K562 (cell line): ENCODE measurements at regions not wholly inside any gene's neighbourhood (a gene's known extent, or its start where the extent isn't known, plus 50 kb on each side); places are given as distances from the start of the nearest gene placed in this dataset.

ENCODE experiments used
- ATAC-seq: fragments of 200-7000 bp; cut with Tn5 transposase; 3 replicates; pipeline ENCODE4 v1.9.1; 2020; ENCODE audit warnings: moderate library complexity
- BruUV-seq: library from RNA; stranded (reverse); fragments of 400-500 nt; replicated peaks from 2 replicates; lab custom pipeline; 2021; lab: Mats Ljungman, UMichigan
- CTCF ChIA-PET: fragments of 300-600 bp; formaldehyde crosslinking; extraction: SDS; loops from one replicate; lab custom pipeline; 2021; ENCODE audit warnings: low intra/inter-chr PET ratio; lab: Yijun Ruan, JAX
- POLR2A ChIA-PET: fragments of 300-600, 350-650 bp; sonication (Branson Sonifier 250); formaldehyde crosslinking; extraction: SDS; loops from one replicate; lab custom pipeline; 2021; ENCODE audit warnings: antibody characterized with exemption, inconsistent platforms; lab: Yijun Ruan, JAX
- DNase-seq, 4 experiments: peaks; one replicate each; pipeline versions ENCODE4 v3.0.0 to v3.0.0-alpha.2; 2011 to 2018; ENCODE audit warnings: low spot score in 3 of 4, mixed read lengths in 3 of 4; ENCODE audit errors: extremely low read depth in 1 of 4
- FAIRE-seq: peaks from 2 replicates; lab custom pipeline; 2011; peaks lifted over from hg19 to GRCh38; lab: Jason Lieb, UNC
- H2AFZ ChIP-seq: 2 replicates; pipeline ENCODE4 v1.6.0; 2011; ENCODE audit warnings: low read depth, low read length, control low read depth, inconsistent platforms
- H3K27ac ChIP-seq: fragments of 200-600 bp; 3 replicates; pipeline ENCODE4 v1.8.0; 2011; ENCODE audit warnings: low read depth, mild to moderate bottlenecking, control low read depth, inconsistent platforms, low read length, moderate library complexity, mixed read lengths; ENCODE audit errors: extremely low read depth
- H3K27me3 ChIP-seq, 2 experiments: fragments of 300-600 bp in 1 of 2; 2 replicates in 1 of 2; 3 replicates in 1 of 2; pipeline versions ENCODE4 v1.6.0 to v1.8.0; 2011; ENCODE audit warnings: inconsistent platforms in 2 of 2, low read length in 2 of 2, mild to moderate bottlenecking in 1 of 2, mixed read lengths in 1 of 2, moderate library complexity in 1 of 2; ENCODE audit not compliant: control insufficient read depth in 2 of 2, insufficient read depth in 2 of 2
- H3K36me3 ChIP-seq: fragments of 300-600 bp; 3 replicates; pipeline ENCODE4 v1.8.0; 2011; ENCODE audit warnings: mild to moderate bottlenecking, low read length, inconsistent platforms; ENCODE audit not compliant: control insufficient read depth, insufficient read depth
- H3K4me1 ChIP-seq, 2 experiments: fragments of 200-600 bp in 1 of 2; replicated peaks in 1 of 2; 2 replicates in 1 of 2; 3 replicates in 1 of 2; pipeline versions ENCODE4 v1.5.1 to v1.8.0; 2011; ENCODE audit warnings: inconsistent platforms in 2 of 2, low read length in 2 of 2, mild to moderate bottlenecking in 1 of 2, mixed read lengths in 1 of 2, moderate library complexity in 1 of 2; ENCODE audit not compliant: control insufficient read depth in 2 of 2, insufficient read depth in 2 of 2
- H3K4me2 ChIP-seq: 2 replicates; pipeline ENCODE4 v1.6.1; 2011; ENCODE audit warnings: low read length, control low read depth, inconsistent platforms, mixed read lengths; ENCODE audit not compliant: insufficient read depth
- H3K4me3 ChIP-seq: fragments of 200-600 bp; sonication (generic), shearing (Covaris generic); 2 replicates; pipeline ENCODE4 v1.5.1; 2016; ENCODE audit warnings: control low read depth, inconsistent platforms
- H3K79me2 ChIP-seq: fragments of 200-600 bp; 3 replicates; pipeline ENCODE4 v1.8.0; 2011; ENCODE audit warnings: low read length, inconsistent platforms; ENCODE audit not compliant: control insufficient read depth, insufficient read depth
- H3K9ac ChIP-seq, 2 experiments: 2 replicates each; pipeline versions ENCODE4 v1.6.0 to v1.6.1; 2011; ENCODE audit warnings: low read depth in 2 of 2, low read length in 2 of 2, control low read depth in 1 of 2, inconsistent platforms in 1 of 2, mild to moderate bottlenecking in 1 of 2, mixed read lengths in 1 of 2; ENCODE audit not compliant: insufficient read depth in 1 of 2
- H3K9me1 ChIP-seq: one replicate; pipeline ENCODE4 v1.6.0; 2011; ENCODE audit warnings: inconsistent platforms, mild to moderate bottlenecking, low read length, moderate library complexity; ENCODE audit not compliant: control insufficient read depth, insufficient read depth
- H3K9me3 ChIP-seq: replicated peaks from 2 replicates; pipeline ENCODE4 v1.5.1; 2011; ENCODE audit warnings: low read depth, low read length, inconsistent platforms; ENCODE audit not compliant: control insufficient read depth, insufficient read depth
- H4K20me1 ChIP-seq: replicated peaks from 2 replicates; pipeline ENCODE4 v1.6.1; 2011; ENCODE audit warnings: low read length, inconsistent platforms, mixed read lengths; ENCODE audit not compliant: control insufficient read depth, insufficient read depth
- ARID3B ChIP-seq: fragments of 250-450 bp; sonication (Bioruptor Pico); IDR thresholded peaks from 2 replicates; pipeline ENCODE4 v1.4.0; 2020; ENCODE audit warnings: borderline replicate concordance
- ATF3 ChIP-seq, 2 experiments: fragments of 450-650 bp in 1 of 2; sonication (generic) in 1 of 2; formaldehyde crosslinking in 1 of 2; IDR thresholded peaks in 1 of 2; conservative IDR thresholded peaks in 1 of 2; 2 replicates each; pipeline versions ENCODE4 v1.6.1 to v1.8.1; 2016 to 2023; ENCODE audit warnings: mild to moderate bottlenecking in 2 of 2, moderate library complexity in 2 of 2, inconsistent platforms in 1 of 2, missing genetic modification reagents in 1 of 2
- ATF7 ChIP-seq: fragments of 450-650 bp; IDR thresholded peaks from 2 replicates; pipeline ENCODE4 v1.7.1; 2014; ENCODE audit warnings: mild to moderate bottlenecking, moderate library complexity
- CCNT2 ChIP-seq: IDR thresholded peaks from 2 replicates; pipeline ENCODE4 v1.6.1; 2011; ENCODE audit warnings: borderline replicate concordance, low read depth, mild to moderate bottlenecking, moderate library complexity, mixed read lengths, low read length; ENCODE audit not compliant: insufficient read length; ENCODE audit errors: extremely low read depth
- DACH1 ChIP-seq: fragments of 450-650 bp; IDR thresholded peaks from 2 replicates; pipeline ENCODE4 v1.6.1; 2018; ENCODE audit not compliant: partially characterized antibody
- ELF2 ChIP-seq: fragments of 250-450 bp; sonication (Bioruptor Pico); IDR thresholded peaks from 2 replicates; pipeline ENCODE4 v1.5.0; 2021; ENCODE audit warnings: mild to moderate bottlenecking
- KDM4B ChIP-seq, 2 experiments: fragments of 450-650 bp in 1 of 2; sonication (generic) in 1 of 2; IDR thresholded peaks; 2 replicates each; pipeline ENCODE4 v1.6.1; 2016 to 2017; ENCODE audit warnings: borderline replicate concordance in 2 of 2, antibody characterized with exemption in 1 of 2, low read depth in 1 of 2, mild to moderate bottlenecking in 1 of 2
- KDM5B ChIP-seq: fragments of 200-600 bp; sonication (generic); IDR thresholded peaks from 2 replicates; pipeline ENCODE4 v1.6.1; 2012; ENCODE audit warnings: low read depth, mild to moderate bottlenecking, moderate library complexity, low read length, control low read depth, inconsistent platforms; ENCODE audit not compliant: insufficient replicate concordance
- PATZ1 ChIP-seq: fragments of 250-450 bp; sonication (Bioruptor Pico); IDR thresholded peaks from 2 replicates; pipeline ENCODE4 v1.5.0; 2020; ENCODE audit warnings: mild to moderate bottlenecking, borderline replicate concordance
- SMAD4 ChIP-seq: fragments of 250-450 bp; sonication (Bioruptor Pico); conservative IDR thresholded peaks from 2 replicates; pipeline ENCODE4 v1.8.0; 2021; ENCODE audit warnings: inconsistent platforms, mild to moderate bottlenecking, moderate library complexity
- ZNF146 ChIP-seq: IDR thresholded peaks from one replicate; pipeline ENCODE4 v1.6.1; 2018; ENCODE audit warnings: missing compliant biosample characterization; ENCODE audit not compliant: unreplicated experiment
- ZNF584 ChIP-seq: fragments of 200-800 bp; sonication (Bioruptor generic); IDR thresholded peaks from 2 replicates; pipeline ENCODE4 v1.6.1; 2016; ENCODE audit warnings: low read depth, mild to moderate bottlenecking, missing genetic modification characterization, missing compliant biosample characterization
- WGBS: fragments of 100-300 bp; shearing (Covaris generic); methylation state at CpG from one replicate; pipeline ENCODE4 v1.1.6; 2016; ENCODE audit warnings: low coverage, mixed read lengths; ENCODE audit not compliant: insufficient coverage; ENCODE audit errors: missing lambda C conversion rate; 5-methylcytosine and 5-hydroxymethylcytosine counted together
- in situ Hi-C: fragments of 300-500 bp; cut with MboI; formaldehyde crosslinking; loops from 4 replicates; pipeline ENCODE4 v1.15.0; 2018; ENCODE audit warnings: inconsistent platforms, mixed read lengths
- intact Hi-C: fragments of 100-400 bp; cut with micrococcal nuclease; formaldehyde crosslinking; loops from 2 replicates; pipeline ENCODE4 v1.14.2; 2022

- in situ Hi-C loops: loop anchor here (5.0 kb wide), 1 partner anchor 129 kb away; no protein-coding TSS in a partner anchor
- FAIRE-seq (no peak), DNase-seq (no peak), ATAC-seq (no peak)
- Histone ChIP-seq H3K4me2 (no peak overlapping the region), H2AFZ (no peak overlapping the region), H3K36me3 (no peaks in the 10 kb centered on the region), H3K79me2 (no peaks in the 10 kb centered on the region), H3K27ac (no peak overlapping the region), H3K4me3 (no peak overlapping the region), H3K9me1 (no peaks in the 10 kb centered on the region), H3K9me3 (no peaks in the 10 kb centered on the region), H3K27me3 (no peaks in the 10 kb centered on the region), H3K9ac (no peak overlapping the region), H4K20me1 (no peaks in the 10 kb centered on the region), H3K4me1 (peaks cover 3 to 35% of the 10 kb centered on the region in 2 experiments)
- ChIA-PET POLR2A (no interaction called here), CTCF (interaction anchor here (0.5 to 2.5 kb wide), 3 partner anchors 125 to 669 kb away, joined by 3 to 20 read pairs (median 9); no protein-coding TSS in a partner anchor)
- intact Hi-C loops: loop anchor here (5.0 kb wide), 1 partner anchor 194 kb away; no protein-coding TSS in a partner anchor
- no TSS peak for BruUV-seq
- TF ChIP-seq DACH1 (no peak), SMAD4 (CRISPR knock-in tag) (no peak), ZNF146 (CRISPR knock-in tag) (no peak), ELF2 (CRISPR knock-in tag) (no peak), KDM5B (no peak), ZNF584 (no peak), ATF7 (no peak), ATF3 (IDR thresholded peaks at IDR 0.05) (no peak), ATF3 (CRISPR knock-in tag; conservative IDR thresholded peaks at IDR 0.05) (no peak), CCNT2 (no peak), PATZ1 (CRISPR knock-in tag) (no peak), KDM4B (IDR thresholded peaks at IDR 0.05; ENCODE audit: borderline replicate concordance in 2 of 2, low read depth in 1 of 2) (no peak), ARID3B (CRISPR knock-in tag) (no peak)
- WGBS: 77% methylated on average over 3 of the region's 3 CpGs
Observed at GRCh38 chr3:182713111-182713510, 80.2 kb upstream of the ATP11B start.
